Hepatocyte (in vitro differentiated cells): ENCODE measurements at regions not wholly inside any gene's neighbourhood (a gene's known extent, or its start where the extent isn't known, plus 50 kb on each side); places are given as distances from the start of the nearest gene placed in this dataset.
"Not testable (repeated sequence)": the region's sequence is repeated elsewhere in the genome, so short reads cannot be mapped to it uniquely, and the experiment has no call there.

ENCODE experiments used
- CTCF ChIP-seq: fragments of 200-600 bp; sonication (generic); IDR thresholded peaks from 2 replicates; pipeline ENCODE4 v1.5.1; 2016; ENCODE audit warnings: antibody characterized with exemption, mild to moderate bottlenecking; ENCODE audit not compliant: poor library complexity
- EZH2 ChIP-seq: fragments of 200-600 bp; sonication (generic); IDR thresholded peaks from 2 replicates; pipeline ENCODE4 v1.6.1; 2016; ENCODE audit warnings: antibody characterized with exemption, mild to moderate bottlenecking, borderline replicate concordance
- EZH2phosphoT487 ChIP-seq: fragments of 200-600 bp; sonication (generic); IDR thresholded peaks from one replicate; pipeline ENCODE4 v1.6.1; 2018; ENCODE audit warnings: antibody characterized with exemption, mild to moderate bottlenecking, low read depth, moderate library complexity; ENCODE audit not compliant: unreplicated experiment, severe bottlenecking

DNA sequence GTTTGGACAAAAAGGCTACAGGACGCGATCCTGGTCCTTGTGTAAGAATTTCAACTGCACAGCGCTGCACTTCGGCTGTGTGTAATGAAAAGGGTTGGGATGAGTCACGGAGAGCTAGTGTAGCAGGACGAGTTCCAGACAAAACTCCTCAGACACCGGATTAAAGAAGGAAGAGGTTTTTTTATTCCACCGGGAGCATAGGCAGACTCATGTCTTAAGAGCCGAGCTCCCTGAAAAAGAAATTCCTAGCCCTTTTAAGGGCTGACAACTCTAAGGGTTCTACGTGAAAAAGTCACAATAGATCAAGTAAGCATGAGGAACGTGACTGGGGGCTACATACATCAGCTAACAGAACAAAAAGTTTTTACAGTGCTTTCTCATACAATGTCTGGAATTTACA is 54.8 kb upstream of the FAM90A1 start:
- not testable (repeated sequence) for TF ChIP-seq CTCF, EZH2phosphoT487, EZH2
